Testis (tissue), 2 donors: ENCODE measurements at regions not wholly inside any gene's neighbourhood (a gene's known extent, or its start where the extent isn't known, plus 50 kb on each side); places are given as distances from the start of the nearest gene placed in this dataset.

Experiments
- CTCF ChIP-seq, 3 experiments: fragments of 450-650 bp in 2 of 3; fragments of 200-600 bp in 1 of 3; sonication (generic) in 1 of 3; IDR thresholded peaks; one replicate each; pipeline ENCODE4 v1.5.1; 2016 to 2019; ENCODE audit warnings: antibody characterized with exemption in 3 of 3, mild to moderate bottlenecking in 2 of 3, moderate library complexity in 1 of 3
- POLR2A ChIP-seq: fragments of 450-650 bp; IDR thresholded peaks from one replicate; pipeline ENCODE4 v1.6.1; 2017; ENCODE audit warnings: antibody characterized with exemption, mild to moderate bottlenecking, moderate library complexity

GRCh38 chr14:82636426-82636825, 1102.8 kb upstream of the SEL1L start:
- no peak for TF ChIP-seq CTCF (IDR thresholded peaks at IDR 0.05)
- no peak for TF ChIP-seq POLR2A
